Transverse colon (tissue), 4 donors: ENCODE measurements at regions not wholly inside any gene's neighbourhood (a gene's known extent, or its start where the extent isn't known, plus 50 kb on each side); places are given as distances from the start of the nearest gene placed in this dataset.

Experiments used
- DNase-seq: peaks from one replicate; pipeline ENCODE4 v3.0.0-alpha.2; 2019
- H3K27ac ChIP-seq, 4 donors: fragments of 200-600 bp; sonication (generic); 2 replicates each; pipeline ENCODE4 v1.5.1; 2016 to 2018; ENCODE audit warnings: inconsistent platforms in 4 of 4
- H3K27me3 ChIP-seq: fragments of 200-600 bp; sonication (generic); 2 replicates; pipeline ENCODE4 v1.5.1; 2017; ENCODE audit warnings: inconsistent platforms
- H3K36me3 ChIP-seq, 4 donors: fragments of 200-600 bp; sonication (generic); 2 replicates each; pipeline ENCODE4 v1.5.1; 2017 to 2019; ENCODE audit warnings: inconsistent platforms in 4 of 4
- H3K4me1 ChIP-seq, 4 donors: fragments of 200-600 bp; sonication (generic); 2 replicates each; pipeline ENCODE4 v1.5.1; 2017 to 2020; ENCODE audit warnings: inconsistent platforms in 4 of 4
- H3K4me3 ChIP-seq, 4 donors: fragments of 200-600 bp; sonication (generic); 1 replicate in 1 of 4; 2 replicates in 3 of 4; pipeline versions ENCODE4 v1.5.1 to v1.6.1; 2017 to 2019; ENCODE audit warnings: inconsistent platforms in 4 of 4
- H3K9me3 ChIP-seq, 2 donors: fragments of 200-600 bp; sonication (generic); 2 replicates each; pipeline ENCODE4 v1.5.1; 2017 to 2019; ENCODE audit warnings: inconsistent platforms in 2 of 2
- EP300 ChIP-seq: sonication (generic); formaldehyde crosslinking; IDR thresholded peaks from one replicate; pipeline ENCODE4 v1.6.1; 2017; ENCODE audit warnings: antibody characterized with exemption, low read depth
- POLR2A ChIP-seq: fragments of 450-650 bp; IDR thresholded peaks from one replicate; pipeline ENCODE4 v1.6.1; 2016; ENCODE audit warnings: antibody characterized with exemption, mild to moderate bottlenecking, moderate library complexity
- POLR2AphosphoS5 ChIP-seq, 3 donors: sonication (generic); formaldehyde crosslinking; IDR thresholded peaks; one replicate each; pipeline ENCODE4 v1.6.1; 2016; ENCODE audit warnings: antibody characterized with exemption in 3 of 3
- WGBS, 2 donors: methylation state at CpG; one replicate each; pipeline ENCODE4 v1.1.5; 2018; ENCODE audit warnings: low coverage in 1 of 2; 5-methylcytosine and 5-hydroxymethylcytosine counted together
- in situ Hi-C, 4 donors: fragments of 200-750 bp; cut with MboI; loops; one replicate each; pipeline versions ENCODE4 v1.15.0 to v1.15.1; 2017; ENCODE audit warnings: low sequenced_read_pairs in 3 of 4, low pct_ligation_motif_present in 1 of 4, low pct_unique_long_range_greater_than_20kb in 1 of 4
- intact Hi-C: fragments of 100-400 bp; cut with DNase I; formaldehyde crosslinking; loops from one replicate; pipeline ENCODE4 v1.15.1; 2023; ENCODE audit warnings: low total_unique reads
- TF ChIP-seq, protein P1 (sequence below), 5 experiments: fragments of 200-600 bp in 3 of 5; fragments of 450-650 bp in 2 of 5; sonication (generic) in 3 of 5; IDR thresholded peaks; 1 replicate in 2 of 5; 2 replicates in 3 of 5; pipeline ENCODE4 v1.5.1; 2016 to 2017; ENCODE audit warnings: antibody characterized with exemption in 5 of 5, inconsistent platforms in 3 of 5, mild to moderate bottlenecking in 2 of 5, moderate library complexity in 1 of 5

DNA sequence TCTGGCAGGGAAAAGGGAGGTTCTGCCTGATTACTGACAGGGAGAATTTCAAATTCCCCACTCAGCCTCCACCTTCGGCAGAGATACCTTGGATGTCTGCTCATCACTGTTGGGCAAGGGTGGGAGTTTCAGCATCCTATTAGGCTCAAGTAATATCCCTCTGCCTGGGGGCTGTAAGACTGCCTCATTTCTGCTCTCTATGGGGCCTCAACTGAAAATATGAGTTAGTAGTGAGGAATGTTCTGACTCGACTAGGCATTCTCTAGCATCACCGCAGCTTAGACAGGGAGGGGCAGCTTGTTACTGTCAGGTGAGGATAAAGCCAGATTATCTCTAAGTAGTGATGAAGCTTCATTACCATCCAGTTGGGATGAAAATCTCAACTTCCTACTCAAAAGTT lies 87.7 kb upstream of the LRP1B start:
- WGBS, 2 donors, result 67 to 88% methylated on average over 2 to 3 of the region's 3 CpGs
- Histone ChIP-seq H3K4me1 (no peaks in the 10 kb centered on the region), H3K27ac (no peak overlapping the region), H3K36me3 (no peaks in the 10 kb centered on the region), H3K9me3 (no peaks in the 10 kb centered on the region), H3K4me3 (no peak overlapping the region), H3K27me3 (no peaks in the 10 kb centered on the region)
- DNase-seq, result no peak
- no peak for TF ChIP-seq POLR2A
- TF ChIP-seq EP300, result no peak
- intact Hi-C loops (no loop called here), in situ Hi-C loops (no loop called here)

DNA sequence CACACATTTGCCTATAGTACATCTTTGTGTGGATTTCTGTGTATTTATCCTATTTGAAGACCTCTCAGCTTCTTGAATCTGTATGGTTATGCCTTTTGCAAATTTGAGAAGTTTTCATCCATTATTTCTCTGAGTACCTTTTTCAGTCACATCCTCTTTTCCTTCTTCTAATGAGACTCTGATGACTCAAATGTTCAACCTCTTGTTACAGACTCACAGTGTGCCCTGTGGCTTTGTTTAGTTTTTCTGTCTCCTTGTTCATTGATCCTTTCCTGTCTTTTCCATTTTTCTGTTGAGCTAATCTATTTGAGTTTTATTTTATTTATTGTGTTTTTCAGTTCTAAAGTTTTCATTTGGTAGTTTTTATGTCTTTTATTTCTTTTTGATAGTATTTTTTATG lies 87.0 kb upstream of the LRP1B start:
- Histone ChIP-seq H3K9me3 (no peaks in the 10 kb centered on the region), H3K27ac (no peak overlapping the region), H3K4me3 (no peak overlapping the region), H3K4me1 (no peaks in the 10 kb centered on the region), H3K36me3 (no peaks in the 10 kb centered on the region), H3K27me3 (no peaks in the 10 kb centered on the region)
- in situ Hi-C loops, result no loop called here
- DNase-seq, result no peak
- intact Hi-C loops, result no loop called here
- TF ChIP-seq POLR2AphosphoS5 (IDR thresholded peaks at IDR 0.05) (no peak), EP300 (no peak)
- TF ChIP-seq, protein P1, sequence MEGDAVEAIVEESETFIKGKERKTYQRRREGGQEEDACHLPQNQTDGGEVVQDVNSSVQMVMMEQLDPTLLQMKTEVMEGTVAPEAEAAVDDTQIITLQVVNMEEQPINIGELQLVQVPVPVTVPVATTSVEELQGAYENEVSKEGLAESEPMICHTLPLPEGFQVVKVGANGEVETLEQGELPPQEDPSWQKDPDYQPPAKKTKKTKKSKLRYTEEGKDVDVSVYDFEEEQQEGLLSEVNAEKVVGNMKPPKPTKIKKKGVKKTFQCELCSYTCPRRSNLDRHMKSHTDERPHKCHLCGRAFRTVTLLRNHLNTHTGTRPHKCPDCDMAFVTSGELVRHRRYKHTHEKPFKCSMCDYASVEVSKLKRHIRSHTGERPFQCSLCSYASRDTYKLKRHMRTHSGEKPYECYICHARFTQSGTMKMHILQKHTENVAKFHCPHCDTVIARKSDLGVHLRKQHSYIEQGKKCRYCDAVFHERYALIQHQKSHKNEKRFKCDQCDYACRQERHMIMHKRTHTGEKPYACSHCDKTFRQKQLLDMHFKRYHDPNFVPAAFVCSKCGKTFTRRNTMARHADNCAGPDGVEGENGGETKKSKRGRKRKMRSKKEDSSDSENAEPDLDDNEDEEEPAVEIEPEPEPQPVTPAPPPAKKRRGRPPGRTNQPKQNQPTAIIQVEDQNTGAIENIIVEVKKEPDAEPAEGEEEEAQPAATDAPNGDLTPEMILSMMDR (IDR thresholded peaks at IDR 0.05), result no peak

DNA sequence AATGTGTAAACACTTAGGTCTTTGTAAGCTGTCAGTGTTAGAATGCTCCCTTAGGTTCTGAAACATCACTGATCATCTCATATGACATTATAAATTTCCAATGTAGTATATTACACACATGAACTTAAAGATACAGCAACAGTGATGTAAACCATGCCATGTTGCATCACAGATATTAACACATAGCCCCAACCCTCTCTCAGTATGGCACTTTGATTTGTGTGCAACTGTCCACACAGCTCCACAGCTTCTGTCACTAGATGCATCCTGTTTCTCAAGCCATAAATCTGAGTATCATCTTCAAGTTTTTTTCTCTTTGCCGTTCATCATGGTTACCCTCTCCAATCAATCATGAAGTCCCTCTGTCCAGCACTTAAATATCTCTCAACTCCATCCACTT lies 69.2 kb upstream of the LRP1B start:
- intact Hi-C loops (no loop called here), in situ Hi-C loops (no loop called here)
- DNase-seq, result no peak
- WGBS, 2 donors, result 33 to 83% methylated on average over 1 of the region's 1 CpG
- Histone ChIP-seq H3K36me3 (no peaks in the 10 kb centered on the region), H3K4me3 (no peak overlapping the region), H3K4me1 (no peaks in the 10 kb centered on the region), H3K9me3 (no peaks in the 10 kb centered on the region), H3K27ac (no peak overlapping the region), H3K27me3 (no peaks in the 10 kb centered on the region)
- TF ChIP-seq EP300, result no peak
- TF ChIP-seq, protein P1 (IDR thresholded peaks at IDR 0.05), result no peak
- TF ChIP-seq POLR2AphosphoS5 (IDR thresholded peaks at IDR 0.05), result no peak
- TF ChIP-seq POLR2A, result no peak

DNA sequence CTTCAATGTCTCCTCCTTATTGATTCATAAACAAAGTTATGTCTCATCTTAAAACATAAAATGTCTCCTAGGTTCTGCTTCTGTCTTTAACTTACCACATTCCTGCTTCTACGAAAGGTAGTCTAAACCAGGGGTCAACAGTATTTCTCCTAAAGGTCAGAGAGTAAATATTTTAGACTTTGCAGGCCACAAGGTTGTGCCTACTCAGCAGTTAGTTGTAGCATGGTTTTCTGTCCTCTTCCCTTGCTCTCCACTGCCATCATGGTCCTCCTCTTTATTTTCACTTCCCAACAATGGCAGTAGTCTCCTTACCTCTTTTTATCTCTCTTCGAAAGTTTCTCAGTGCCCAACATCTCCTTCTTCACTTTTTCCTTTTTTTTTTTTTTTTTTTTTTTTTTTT lies 68.3 kb upstream of the LRP1B start:
- H3K27me3 ChIP-seq, result no peaks in the 10 kb centered on the region
- H3K9me3 ChIP-seq, result no peaks in the 10 kb centered on the region
- H3K4me1 ChIP-seq, result no peaks in the 10 kb centered on the region
- in situ Hi-C loops, result no loop called here
- no peaks in the 10 kb centered on the region for H3K36me3 ChIP-seq
- no peak overlapping the region for H3K27ac ChIP-seq
- no peak for DNase-seq
- 64 to 75% methylated on average over 1 to 2 of the region's 2 CpGs for WGBS, 2 donors
- TF ChIP-seq POLR2A (no peak), EP300 (no peak), POLR2AphosphoS5 (IDR thresholded peaks at IDR 0.05) (no peak)
- TF ChIP-seq, protein P1 (IDR thresholded peaks at IDR 0.05), result no peak
- no peak overlapping the region for H3K4me3 ChIP-seq
- intact Hi-C loops, result no loop called here

DNA sequence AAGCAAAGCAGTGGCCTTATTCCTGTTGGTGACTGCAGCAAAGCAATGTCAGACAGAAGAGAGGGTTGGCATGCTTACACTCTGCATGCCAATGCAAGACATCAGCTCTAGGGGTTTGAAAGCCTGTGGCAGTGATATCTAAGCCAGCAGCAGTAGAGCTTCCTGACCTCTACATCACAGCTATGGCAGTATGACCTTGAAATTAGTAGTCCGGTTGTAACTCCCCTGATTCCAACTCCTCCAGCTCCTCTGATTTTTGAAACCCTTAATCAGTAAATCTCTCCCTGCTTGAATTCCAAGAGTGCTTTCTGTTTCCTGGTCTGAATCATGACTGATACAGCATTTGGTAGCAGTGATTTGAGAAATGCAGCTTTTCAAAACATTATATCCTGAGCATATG lies 60.0 kb upstream of the LRP1B start:
- in situ Hi-C loops (no loop called here), intact Hi-C loops (no loop called here)
- no peak for DNase-seq
- no peaks in the 10 kb centered on the region for H3K36me3 ChIP-seq
- TF ChIP-seq POLR2A, result no peak
- no peak for TF ChIP-seq EP300
- no peak for TF ChIP-seq POLR2AphosphoS5 (IDR thresholded peaks at IDR 0.05)
- TF ChIP-seq, protein P1 (IDR thresholded peaks at IDR 0.05), result no peak
- H3K4me1 ChIP-seq, result no peaks in the 10 kb centered on the region
- 80% methylated on average over 1 of the region's 1 CpG; no CpG with 5 or more reads in 1 of the 2 donors for WGBS, 2 donors
- no peaks in the 10 kb centered on the region for H3K27me3 ChIP-seq
- no peaks in the 10 kb centered on the region for H3K9me3 ChIP-seq
- no peak overlapping the region for H3K27ac ChIP-seq
- no peak overlapping the region for H3K4me3 ChIP-seq
